Transverse colon (tissue), 3 donors: ENCODE measurements at regions not wholly inside any gene's neighbourhood (a gene's known extent, or its start where the extent isn't known, plus 50 kb on each side); places are given as distances from the start of the nearest gene placed in this dataset.

Source experiments
- EP300 ChIP-seq: sonication (generic); formaldehyde crosslinking; IDR thresholded peaks from one replicate; pipeline ENCODE4 v1.6.1; 2017; ENCODE audit warnings: antibody characterized with exemption, low read depth
- TF ChIP-seq, protein P1 (sequence below), 5 experiments: fragments of 200-600 bp in 3 of 5; fragments of 450-650 bp in 2 of 5; sonication (generic) in 3 of 5; IDR thresholded peaks; 1 replicate in 2 of 5; 2 replicates in 3 of 5; pipeline ENCODE4 v1.5.1; 2016 to 2017; ENCODE audit warnings: antibody characterized with exemption in 5 of 5, inconsistent platforms in 3 of 5, mild to moderate bottlenecking in 2 of 5, moderate library complexity in 1 of 5

DNA sequence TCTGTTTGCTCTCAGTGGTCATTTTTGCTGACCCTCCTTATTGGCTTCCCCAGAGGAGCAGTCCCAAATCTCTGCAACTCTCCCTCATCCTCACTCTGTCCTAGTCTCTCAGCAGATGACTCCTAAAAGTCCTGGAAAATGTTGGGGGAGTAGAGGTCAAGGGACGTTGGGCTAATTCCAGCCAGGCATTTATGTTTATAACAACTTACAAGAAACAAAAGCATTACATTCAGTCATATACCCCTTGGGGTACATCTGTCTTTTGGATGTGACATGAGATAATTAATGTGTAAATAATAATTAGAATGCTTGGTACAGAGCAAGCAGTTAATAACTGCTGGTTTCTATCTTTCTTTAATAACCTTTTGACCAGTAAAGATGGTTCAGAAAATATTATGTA, 176.2 kb downstream of the YTHDC2 start:
- TF ChIP-seq, protein P1, sequence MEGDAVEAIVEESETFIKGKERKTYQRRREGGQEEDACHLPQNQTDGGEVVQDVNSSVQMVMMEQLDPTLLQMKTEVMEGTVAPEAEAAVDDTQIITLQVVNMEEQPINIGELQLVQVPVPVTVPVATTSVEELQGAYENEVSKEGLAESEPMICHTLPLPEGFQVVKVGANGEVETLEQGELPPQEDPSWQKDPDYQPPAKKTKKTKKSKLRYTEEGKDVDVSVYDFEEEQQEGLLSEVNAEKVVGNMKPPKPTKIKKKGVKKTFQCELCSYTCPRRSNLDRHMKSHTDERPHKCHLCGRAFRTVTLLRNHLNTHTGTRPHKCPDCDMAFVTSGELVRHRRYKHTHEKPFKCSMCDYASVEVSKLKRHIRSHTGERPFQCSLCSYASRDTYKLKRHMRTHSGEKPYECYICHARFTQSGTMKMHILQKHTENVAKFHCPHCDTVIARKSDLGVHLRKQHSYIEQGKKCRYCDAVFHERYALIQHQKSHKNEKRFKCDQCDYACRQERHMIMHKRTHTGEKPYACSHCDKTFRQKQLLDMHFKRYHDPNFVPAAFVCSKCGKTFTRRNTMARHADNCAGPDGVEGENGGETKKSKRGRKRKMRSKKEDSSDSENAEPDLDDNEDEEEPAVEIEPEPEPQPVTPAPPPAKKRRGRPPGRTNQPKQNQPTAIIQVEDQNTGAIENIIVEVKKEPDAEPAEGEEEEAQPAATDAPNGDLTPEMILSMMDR (IDR thresholded peaks at IDR 0.05) = no peak
- TF ChIP-seq EP300 = no peak
